Left ventricle myocardium superior (tissue), 1 donor: ENCODE measurements at regions not wholly inside any gene's neighbourhood (a gene's known extent, or its start where the extent isn't known, plus 50 kb on each side); places are given as distances from the start of the nearest gene placed in this dataset.

Experiments used
- ATAC-seq: fragments of 200-7000 bp; cut with Tn5 transposase; one replicate; pipeline ENCODE4 v1.9.1; 2020; ENCODE audit warnings: mild to moderate bottlenecking, moderate library complexity
- DNase-seq: peaks from one replicate; pipeline ENCODE4 v3.0.0-alpha.2; 2020
- intact Hi-C: fragments of 100-400 bp; cut with micrococcal nuclease; formaldehyde crosslinking; loops from one replicate; pipeline ENCODE4 v1.11.0; 2022
- donor health status: DM: no; HTN: yes; CAD: no; lungs with severe emphysema.

GRCh38 chr3:161770484-161771386, 274.1 kb downstream of the OTOL1 start:
- DNase-seq: no peak
- intact Hi-C loops: loop anchor here (10.0 kb wide), 1 partner anchor 64 kb away; no protein-coding TSS in a partner anchor
- ATAC-seq: no peak

- intact Hi-C loops: no loop called here
- no peak for DNase-seq
Observed at GRCh38 chr3:161781381-161781780, 284.8 kb downstream of the OTOL1 start.

GRCh38 chr3:161793194-161793930, 296.8 kb downstream of the OTOL1 start:
- no peak for DNase-seq
- intact Hi-C loops: no loop called here
- ATAC-seq: no peak

More at GRCh38 chr3:161781381-161781780, 284.8 kb downstream of the OTOL1 start:
- no peak for ATAC-seq

GRCh38 chr3:161794551-161794950, 297.9 kb downstream of the OTOL1 start:
- intact Hi-C loops: no loop called here
- DNase-seq (no peak), ATAC-seq (no peak)

- intact Hi-C loops: no loop called here
- no peak for DNase-seq
- no peak for ATAC-seq
Observed at GRCh38 chr3:161796312-161796711, 299.7 kb downstream of the OTOL1 start.

GRCh38 chr3:161796780-161797179, 300.2 kb downstream of the OTOL1 start:
- ATAC-seq: no peak

GRCh38 chr3:161798016-161798415, 301.4 kb downstream of the OTOL1 start:
- DNase-seq (no peak), ATAC-seq (no peak)

More at GRCh38 chr3:161796780-161797179, 300.2 kb downstream of the OTOL1 start:
- DNase-seq: no peak
- intact Hi-C loops: no loop called here

GRCh38 chr3:161800985-161801559, 304.5 kb downstream of the OTOL1 start:
- DNase-seq: no peak
- no peak for ATAC-seq
- intact Hi-C loops: no loop called here

More at GRCh38 chr3:161798016-161798415, 301.4 kb downstream of the OTOL1 start:
- intact Hi-C loops: no loop called here

GRCh38 chr3:161818106-161818505, 321.5 kb downstream of the OTOL1 start:
- no peak for ATAC-seq
- intact Hi-C loops: no loop called here

GRCh38 chr3:161821591-161821990, 325.0 kb downstream of the OTOL1 start:
- intact Hi-C loops: no loop called here
- ATAC-seq (no peak), DNase-seq (no peak)

More at GRCh38 chr3:161818106-161818505, 321.5 kb downstream of the OTOL1 start:
- DNase-seq: no peak

- ATAC-seq (no peak), DNase-seq (no peak)
- intact Hi-C loops: no loop called here
Observed at GRCh38 chr3:161822291-161822690, 325.7 kb downstream of the OTOL1 start.

GRCh38 chr3:161823910-161824309, 327.3 kb downstream of the OTOL1 start:
- DNase-seq: no peak
- intact Hi-C loops: no loop called here
- no peak for ATAC-seq

- intact Hi-C loops: loop anchor here (10.0 kb wide), 1 partner anchor 63 kb away; no protein-coding TSS in a partner anchor
- no peak for ATAC-seq
Observed at GRCh38 chr3:161838021-161838420, 341.4 kb downstream of the OTOL1 start.

GRCh38 chr3:161848376-161848775, 351.8 kb downstream of the OTOL1 start:
- intact Hi-C loops: no loop called here

More at GRCh38 chr3:161838021-161838420, 341.4 kb downstream of the OTOL1 start:
- no peak for DNase-seq

GRCh38 chr3:161851941-161852566, 355.4 kb downstream of the OTOL1 start:
- ATAC-seq (peak; percentile 30), DNase-seq (peak; percentile 36)
- intact Hi-C loops: no loop called here

More at GRCh38 chr3:161848376-161848775, 351.8 kb downstream of the OTOL1 start:
- DNase-seq: no peak
- no peak for ATAC-seq

- intact Hi-C loops: no loop called here
- ATAC-seq: no peak
- no peak for DNase-seq
Observed at GRCh38 chr3:161852744-161853143, 356.1 kb downstream of the OTOL1 start.

GRCh38 chr3:161854232-161854771, 357.7 kb downstream of the OTOL1 start:
- intact Hi-C loops: no loop called here
- DNase-seq: no peak
- no peak for ATAC-seq

- intact Hi-C loops: no loop called here
- no peak for DNase-seq
- no peak for ATAC-seq
Observed at GRCh38 chr3:161859057-161859456, 362.4 kb downstream of the OTOL1 start.
